Effector memory CD4-positive, alpha-beta T cell (primary cell): ENCODE measurements at regions not wholly inside any gene's neighbourhood (a gene's known extent, or its start where the extent isn't known, plus 50 kb on each side); places are given as distances from the start of the nearest gene placed in this dataset.
"Not testable (repeated sequence)": the region's sequence is repeated elsewhere in the genome, so short reads cannot be mapped to it uniquely, and the experiment has no call there.

Source experiments
- DNase-seq, 3 donors: peaks; one replicate each; pipeline ENCODE4 v3.0.0-alpha.2; 2020
- H3K27ac ChIP-seq: 2 replicates; pipeline ENCODE4 v1.7.0; 2013; ENCODE audit warnings: mild to moderate bottlenecking, low read length, moderate library complexity; ENCODE audit not compliant: insufficient read depth, poor library complexity, severe bottlenecking
- H3K27me3 ChIP-seq: replicated peaks from 2 replicates; pipeline ENCODE4 v1.7.0; 2013; ENCODE audit warnings: mild to moderate bottlenecking, low read length; ENCODE audit not compliant: insufficient read depth, control insufficient read depth, poor library complexity, severe bottlenecking
- H3K36me3 ChIP-seq: 2 replicates; pipeline ENCODE4 v1.7.0; 2013; ENCODE audit warnings: mild to moderate bottlenecking, low read length, moderate library complexity; ENCODE audit not compliant: control insufficient read depth, insufficient read depth
- H3K4me1 ChIP-seq: 2 replicates; pipeline ENCODE4 v1.7.0; 2013; ENCODE audit warnings: low read length, mild to moderate bottlenecking; ENCODE audit not compliant: control insufficient read depth, insufficient read depth, poor library complexity, severe bottlenecking
- H3K4me3 ChIP-seq: 2 replicates; pipeline ENCODE4 v1.7.0; 2013; ENCODE audit warnings: low read length, low read depth, mild to moderate bottlenecking; ENCODE audit not compliant: insufficient read depth, poor library complexity, severe bottlenecking
- H3K9me3 ChIP-seq: 2 replicates; pipeline ENCODE4 v1.7.0; 2013; ENCODE audit warnings: mild to moderate bottlenecking, low read length, moderate library complexity; ENCODE audit not compliant: control insufficient read depth

DNA sequence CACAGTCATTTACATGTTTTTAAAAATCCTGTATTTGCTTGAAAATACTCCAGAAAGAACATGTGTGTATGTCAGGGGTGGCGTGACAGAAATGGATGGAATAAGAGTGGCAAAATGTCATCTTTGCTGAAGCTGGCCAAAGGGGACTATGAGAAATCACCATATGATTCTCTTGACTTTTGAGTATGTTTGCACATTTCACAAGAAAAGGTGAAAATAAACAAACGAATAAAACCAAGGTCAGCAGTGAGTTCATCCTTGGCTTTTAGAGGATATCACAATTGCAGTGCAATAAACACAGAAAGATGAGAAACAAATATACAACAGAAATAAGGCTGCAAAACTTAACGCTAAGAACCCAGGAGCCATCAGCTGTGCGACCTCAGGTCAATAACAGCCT lies 171.7 kb downstream of the OR4M2 start:
- not testable (repeated sequence) for H3K36me3 ChIP-seq, DNase-seq, H3K27ac ChIP-seq, H3K4me3 ChIP-seq, H3K27me3 ChIP-seq, H3K9me3 ChIP-seq
- H3K4me1 ChIP-seq: peaks cover 13% of the 10 kb centered on the region

DNA sequence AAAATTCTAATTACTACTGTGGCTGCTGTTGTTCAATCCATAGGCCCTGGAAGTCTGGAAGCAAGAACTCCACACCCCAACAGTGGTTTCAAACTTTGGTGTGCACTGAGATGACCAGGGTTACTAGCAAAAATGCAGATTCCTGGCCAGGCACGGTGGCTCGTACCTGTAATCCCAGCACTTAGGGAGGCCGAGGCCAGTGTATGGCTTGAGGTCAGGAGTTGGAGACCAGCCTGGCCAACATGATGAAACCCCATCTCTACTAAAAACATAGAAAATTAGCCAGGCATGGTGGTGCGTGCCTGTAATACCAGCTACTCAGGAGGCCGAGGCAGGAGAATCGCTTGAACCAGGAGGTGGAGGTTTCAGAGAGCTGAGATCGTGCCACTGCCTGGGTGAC lies 172.2 kb downstream of the OR4M2 start:
- H3K9me3 ChIP-seq, H3K4me3 ChIP-seq, H3K27me3 ChIP-seq, H3K27ac ChIP-seq, H3K36me3 ChIP-seq, DNase-seq: not testable (repeated sequence)
- H3K4me1 ChIP-seq: peaks cover 13% of the 10 kb centered on the region

DNA sequence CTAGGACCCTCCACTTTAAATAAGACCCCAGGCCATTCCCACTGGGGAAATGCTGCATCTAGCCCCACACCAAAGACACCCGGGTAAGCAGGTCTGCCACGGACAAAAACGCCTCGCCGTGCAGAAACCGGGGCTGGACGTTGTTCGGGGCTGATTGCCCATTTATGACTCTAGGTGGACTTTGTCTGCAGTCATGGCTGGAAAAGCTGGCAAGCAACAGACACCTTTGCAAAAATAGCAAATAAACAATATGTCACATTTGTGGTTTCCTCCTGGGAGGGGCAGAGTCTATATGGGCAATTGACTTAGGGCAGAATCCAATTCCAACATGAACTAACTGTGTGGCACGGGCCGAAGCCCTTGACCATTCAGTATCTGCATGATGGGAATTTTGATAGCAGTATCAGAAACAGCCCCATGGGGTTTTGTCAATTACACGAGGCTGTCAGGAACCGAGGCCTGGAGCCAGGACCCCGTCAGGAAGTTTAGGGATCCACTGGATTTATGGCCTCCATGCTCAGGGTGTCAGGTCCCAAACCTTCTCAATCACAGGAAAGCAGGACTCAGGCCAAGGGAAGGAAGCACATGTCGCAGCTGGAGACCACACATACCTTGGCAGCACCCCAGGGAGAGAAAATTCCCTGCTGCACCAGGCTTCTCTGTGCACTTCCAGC lies 172.8 kb downstream of the OR4M2 start:
- DNase-seq, H3K4me3 ChIP-seq, H3K36me3 ChIP-seq, H3K27me3 ChIP-seq, H3K9me3 ChIP-seq, H3K27ac ChIP-seq: not testable (repeated sequence)
- H3K4me1 ChIP-seq: peaks cover 13% of the 10 kb centered on the region

DNA sequence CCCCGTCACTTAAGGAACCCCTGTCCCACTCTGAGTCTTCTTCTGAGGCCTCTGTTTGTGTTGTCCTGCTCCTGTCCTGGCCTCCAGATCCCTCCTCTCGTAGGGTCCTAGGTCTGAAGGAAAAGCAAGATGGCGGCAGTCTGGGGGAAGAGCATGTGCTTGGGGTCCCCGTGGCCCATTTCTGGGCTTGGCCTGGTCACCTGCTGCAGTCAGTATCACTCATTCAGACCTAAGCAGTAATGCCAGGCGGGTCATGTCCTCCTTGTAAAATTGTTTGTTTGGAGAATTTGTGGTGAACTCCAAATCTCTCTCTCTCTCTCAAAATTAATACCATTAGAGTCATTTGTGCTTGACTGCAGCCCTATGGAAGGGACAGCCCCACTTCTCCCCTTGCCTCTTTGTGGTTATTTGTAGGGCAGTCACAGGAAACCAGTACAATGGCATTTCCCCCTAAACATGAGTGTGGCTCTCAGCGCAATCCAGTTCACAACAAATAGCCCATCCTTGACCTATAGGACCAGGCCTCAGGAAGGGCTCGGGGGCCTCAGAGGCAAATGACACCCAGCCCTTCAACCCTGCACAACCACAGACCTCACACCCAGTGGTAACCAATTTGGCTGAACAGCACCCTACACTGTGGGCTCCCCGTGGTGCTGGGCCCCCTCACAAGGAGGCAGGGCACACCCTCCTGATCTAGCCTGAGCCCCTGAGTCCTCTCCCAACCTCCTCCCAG lies 173.5 kb downstream of the OR4M2 start:
- Histone ChIP-seq H3K27ac (no peak overlapping the region), H3K9me3 (no peaks in the 10 kb centered on the region), H3K27me3 (no peaks in the 10 kb centered on the region), H3K36me3 (no peaks in the 10 kb centered on the region), H3K4me1 (peaks cover 13% of the 10 kb centered on the region), H3K4me3 (no peak overlapping the region)
- DNase-seq: no peak

DNA sequence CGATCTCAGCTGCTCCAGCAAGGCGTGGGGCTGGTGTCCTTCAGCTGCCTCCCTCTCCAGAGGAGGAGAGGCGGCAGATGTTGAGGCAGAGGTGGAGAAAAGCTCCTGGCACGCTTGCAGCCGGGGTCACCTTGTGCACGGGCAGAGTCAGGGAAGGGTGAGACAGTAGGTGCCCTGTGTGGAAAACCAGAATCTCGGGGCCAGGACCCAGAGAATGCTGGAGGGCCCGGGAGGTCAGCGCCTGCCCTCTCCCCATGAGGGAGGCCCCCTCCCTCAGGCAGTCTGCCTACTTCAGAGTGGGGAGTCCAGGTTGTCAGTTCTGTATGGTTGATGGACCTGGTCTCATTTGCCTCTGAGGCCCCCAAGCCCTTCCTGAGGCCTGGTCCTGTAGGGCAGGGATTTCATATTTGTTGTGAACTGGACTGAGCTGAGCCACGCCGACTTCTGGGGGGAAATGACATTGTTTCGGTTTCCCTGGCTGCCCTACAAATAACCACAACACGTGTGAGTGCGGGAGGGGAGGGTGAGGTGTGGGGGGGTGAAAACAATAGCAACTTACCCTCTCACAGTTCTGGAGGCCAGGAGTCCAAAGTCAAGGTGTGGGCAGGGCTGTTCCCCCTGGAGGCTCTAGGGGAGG lies 174.2 kb downstream of the OR4M2 start:
- H3K4me1 ChIP-seq: peaks cover 18% of the 10 kb centered on the region
- not testable (repeated sequence) for H3K9me3 ChIP-seq, DNase-seq, H3K27me3 ChIP-seq, H3K27ac ChIP-seq, H3K4me3 ChIP-seq, H3K36me3 ChIP-seq

DNA sequence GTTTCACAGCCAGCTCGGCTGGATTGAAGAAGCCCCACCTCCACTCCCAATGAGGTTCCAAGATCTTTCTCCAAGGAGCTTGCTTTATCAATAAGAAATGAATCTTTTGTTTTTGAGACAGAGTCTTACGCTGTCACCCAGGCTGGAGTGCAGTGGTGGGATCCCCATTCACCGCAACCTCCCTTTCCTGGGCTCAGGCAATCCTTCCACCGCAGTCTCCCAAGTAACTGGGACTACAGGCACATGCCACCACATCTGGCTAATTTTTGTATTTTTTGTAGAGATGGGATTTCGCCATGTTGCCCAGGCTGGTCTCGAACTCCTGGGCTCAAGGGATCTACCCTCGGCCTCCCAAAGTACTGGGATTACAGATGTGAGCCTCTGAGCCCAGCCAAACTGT lies 175.3 kb downstream of the OR4M2 start:
- peaks cover 21% of the 10 kb centered on the region for H3K4me1 ChIP-seq
- H3K27me3 ChIP-seq, H3K9me3 ChIP-seq: not testable (repeated sequence)

DNA sequence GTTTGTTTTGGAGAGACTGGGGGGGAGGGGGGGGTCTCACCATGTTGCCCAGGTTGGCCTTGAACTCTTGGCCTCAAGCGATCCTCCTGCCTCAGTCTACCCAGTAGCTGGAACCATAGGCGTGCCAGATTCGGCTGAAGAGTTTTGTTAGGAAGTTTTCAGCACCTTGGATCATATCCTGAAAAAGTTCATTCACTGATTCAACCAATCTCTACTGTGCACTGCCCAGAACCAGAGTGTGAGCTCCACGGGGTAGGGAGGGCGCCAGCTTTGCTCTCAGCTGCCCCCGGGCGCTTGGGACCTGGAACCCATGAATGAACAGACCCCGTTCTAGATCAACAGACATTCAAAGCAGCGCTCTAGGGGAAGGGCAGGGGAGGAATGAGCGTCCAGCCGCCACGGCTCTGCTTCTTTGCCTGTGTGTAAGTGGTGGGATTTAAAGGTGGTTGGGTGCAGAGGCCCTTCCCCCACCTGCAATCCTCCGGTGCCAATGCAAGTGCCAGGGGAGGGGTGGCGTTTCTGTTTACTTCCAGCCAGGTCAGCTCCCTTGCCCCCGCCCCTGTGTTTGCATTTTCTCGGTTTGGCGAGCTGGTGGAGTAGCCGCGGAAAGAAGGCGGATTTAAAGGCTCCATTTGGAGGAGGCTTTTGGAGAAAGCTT lies 176.2 kb downstream of the OR4M2 start:
- not testable (repeated sequence) for H3K9me3 ChIP-seq, H3K4me3 ChIP-seq, H3K27me3 ChIP-seq, H3K27ac ChIP-seq, H3K36me3 ChIP-seq, DNase-seq
- H3K4me1 ChIP-seq: peaks cover 21% of the 10 kb centered on the region

More for the DNA sequence above, 175.3 kb downstream of the OR4M2 start:
- not testable (repeated sequence) for DNase-seq, H3K4me3 ChIP-seq, H3K36me3 ChIP-seq, H3K27ac ChIP-seq

DNA sequence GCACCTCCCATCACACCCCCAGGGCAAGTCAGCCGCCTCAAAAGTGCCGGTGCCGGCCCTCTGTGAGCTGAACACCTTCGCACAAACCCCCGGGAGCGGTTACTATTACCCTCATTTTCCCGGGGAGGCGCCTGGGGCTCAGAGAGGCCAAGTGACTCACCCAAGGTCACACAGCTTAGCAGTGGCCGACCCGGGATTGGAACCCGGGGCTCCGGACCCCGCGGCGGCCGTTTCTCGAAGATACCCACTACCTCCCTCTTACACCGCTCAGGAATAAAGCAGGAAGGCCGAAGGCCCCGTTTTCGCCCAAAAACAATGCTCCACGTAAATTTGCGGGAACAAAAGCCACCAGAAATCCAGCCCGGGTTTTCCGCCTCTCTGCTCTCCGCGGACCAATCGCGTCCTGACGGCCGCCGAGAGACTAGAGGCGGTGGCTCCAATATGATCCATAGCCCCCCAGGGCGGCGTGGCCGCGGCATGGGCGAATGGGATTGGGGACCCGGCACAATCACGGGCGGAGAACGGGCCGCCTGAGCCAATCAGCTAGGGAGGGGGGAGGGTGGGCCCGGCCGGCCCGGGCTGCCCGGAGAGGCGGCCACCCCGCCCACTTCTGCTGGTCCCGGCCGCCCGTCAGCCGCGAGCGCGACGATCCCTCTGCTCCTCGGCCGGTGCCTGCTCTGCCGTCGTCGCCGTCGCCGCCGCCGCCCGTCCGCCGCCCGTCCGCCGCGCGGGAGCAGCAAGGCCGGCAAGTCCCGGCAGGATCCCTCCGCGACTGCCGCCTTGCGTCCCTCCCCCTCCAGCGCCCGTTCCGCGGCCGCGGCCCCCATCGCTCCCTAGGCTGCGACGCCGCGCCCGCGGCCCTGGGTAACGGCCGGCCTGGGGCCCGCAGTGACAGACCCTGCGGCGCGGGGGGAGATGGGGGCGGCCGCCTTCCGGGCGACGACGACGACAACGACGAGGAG lies 177.0 kb downstream of the OR4M2 start:
- Histone ChIP-seq H3K4me1 (peaks cover 21% of the 10 kb centered on the region), H3K27me3 (no peaks in the 10 kb centered on the region), H3K27ac (no peak overlapping the region), H3K9me3 (no peaks in the 10 kb centered on the region), H3K36me3 (no peaks in the 10 kb centered on the region), H3K4me3 (no peak overlapping the region)
- DNase-seq: no peak

DNA sequence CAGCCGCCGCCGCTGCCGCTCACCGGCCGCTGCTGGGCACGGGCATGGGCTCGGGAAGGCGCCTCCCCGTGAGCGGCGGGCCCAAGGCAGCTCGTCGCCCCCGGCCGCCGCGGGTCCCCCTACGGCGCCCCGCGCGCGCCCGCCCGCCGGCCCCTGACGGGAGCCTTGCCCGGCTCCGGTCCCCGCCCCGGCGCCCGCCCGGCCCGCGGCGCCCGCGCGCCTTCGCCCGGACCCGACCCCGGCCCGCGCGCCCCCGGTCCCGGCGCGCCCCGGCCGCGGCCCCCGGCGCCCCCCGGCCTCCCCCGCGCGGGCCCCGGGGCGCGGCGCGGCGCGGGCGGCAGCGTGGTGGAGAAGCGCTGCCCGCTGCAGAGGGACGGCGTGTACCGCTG lies 177.7 kb downstream of the OR4M2 start:
- H3K4me1 ChIP-seq: peaks cover 21% of the 10 kb centered on the region

More for the DNA sequence above, 177.7 kb downstream of the OR4M2 start:
- no peak overlapping the region for H3K27ac ChIP-seq
- no peak overlapping the region for H3K4me3 ChIP-seq
- no peaks in the 10 kb centered on the region for H3K9me3 ChIP-seq
- no peaks in the 10 kb centered on the region for H3K27me3 ChIP-seq
- DNase-seq: no peak
- no peaks in the 10 kb centered on the region for H3K36me3 ChIP-seq
